ENCODE measurements at regions not wholly inside any gene's neighbourhood (a gene's known extent, or its start where the extent isn't known, plus 50 kb on each side); places are given as distances from the start of the nearest gene placed in this dataset.

DNA sequence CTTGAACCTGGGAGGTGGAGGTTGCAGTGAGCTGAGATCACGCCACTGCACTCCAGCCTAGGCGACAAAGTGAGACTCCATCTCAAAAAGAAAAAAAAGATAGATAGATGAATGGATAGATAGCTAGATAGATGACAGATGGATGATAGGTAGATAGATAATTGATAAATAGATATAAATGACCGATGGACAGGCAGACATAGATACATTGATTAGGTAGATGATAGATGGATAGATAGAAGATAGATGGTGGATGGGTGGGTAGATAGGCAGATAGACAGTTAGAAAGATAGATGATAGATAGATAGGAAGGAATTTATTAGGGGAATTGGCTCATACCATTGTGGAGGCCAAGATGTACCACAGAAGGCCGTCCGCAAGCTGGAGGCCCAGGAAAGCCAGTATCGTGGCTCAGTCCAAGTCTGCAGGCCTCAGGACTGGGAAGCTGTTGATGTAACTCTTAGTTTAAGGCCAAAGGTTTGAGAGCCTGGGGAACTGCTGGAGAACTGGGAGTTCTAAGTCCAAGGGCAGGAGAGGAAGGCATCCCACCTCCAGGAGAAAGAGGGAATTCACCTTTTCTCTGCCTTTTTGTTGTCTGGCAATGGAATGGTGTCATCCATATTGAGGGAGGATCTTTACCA is 156.1 kb downstream of the SEC14L1 start:
- ChIA-PET POLR2A (ENCODE audit: unreplicated experiment) (no interaction called here), CTCF (no interaction called here)
- H3K9me3 ChIP-seq (ENCODE audit: low read length): no peaks in the 10 kb centered on the region
- no peaks in the 10 kb centered on the region for H3K9me2 ChIP-seq (replicated peaks; ENCODE audit: low read length)
- H3K27me3 ChIP-seq (ENCODE audit: low read length): no peaks in the 10 kb centered on the region
- no peaks in the 10 kb centered on the region for H3F3A ChIP-seq (ENCODE audit: low read length, unreplicated experiment)
- ATAC-seq (no peak), DNase-seq (no peak)
- H2AFZ ChIP-seq (ENCODE audit: low read length): no peak overlapping the region
- intact Hi-C loops (cut with micrococcal nuclease): no loop called here
- peaks cover 97% of the 10 kb centered on the region for H3K79me2 ChIP-seq (ENCODE audit: low read length)
- no peak overlapping the region for H3K27ac ChIP-seq (ENCODE audit: low read length)
- no peak overlapping the region for H3K9ac ChIP-seq (ENCODE audit: low read length)
- H4K20me1 ChIP-seq (ENCODE audit: low read length): peaks cover 79% of the 10 kb centered on the region
- H3K4me3 ChIP-seq (ENCODE audit: low read length): no peak overlapping the region
- peaks cover 69% of the 10 kb centered on the region for H3K36me3 ChIP-seq (ENCODE audit: low read depth, low read length)
- no peak for TF ChIP-seq EZH2phosphoT487 (IDR thresholded peaks at IDR 0.05; ENCODE audit: borderline replicate concordance, low read length)
- TF ChIP-seq, protein P1, sequence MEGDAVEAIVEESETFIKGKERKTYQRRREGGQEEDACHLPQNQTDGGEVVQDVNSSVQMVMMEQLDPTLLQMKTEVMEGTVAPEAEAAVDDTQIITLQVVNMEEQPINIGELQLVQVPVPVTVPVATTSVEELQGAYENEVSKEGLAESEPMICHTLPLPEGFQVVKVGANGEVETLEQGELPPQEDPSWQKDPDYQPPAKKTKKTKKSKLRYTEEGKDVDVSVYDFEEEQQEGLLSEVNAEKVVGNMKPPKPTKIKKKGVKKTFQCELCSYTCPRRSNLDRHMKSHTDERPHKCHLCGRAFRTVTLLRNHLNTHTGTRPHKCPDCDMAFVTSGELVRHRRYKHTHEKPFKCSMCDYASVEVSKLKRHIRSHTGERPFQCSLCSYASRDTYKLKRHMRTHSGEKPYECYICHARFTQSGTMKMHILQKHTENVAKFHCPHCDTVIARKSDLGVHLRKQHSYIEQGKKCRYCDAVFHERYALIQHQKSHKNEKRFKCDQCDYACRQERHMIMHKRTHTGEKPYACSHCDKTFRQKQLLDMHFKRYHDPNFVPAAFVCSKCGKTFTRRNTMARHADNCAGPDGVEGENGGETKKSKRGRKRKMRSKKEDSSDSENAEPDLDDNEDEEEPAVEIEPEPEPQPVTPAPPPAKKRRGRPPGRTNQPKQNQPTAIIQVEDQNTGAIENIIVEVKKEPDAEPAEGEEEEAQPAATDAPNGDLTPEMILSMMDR (conservative IDR thresholded peaks at IDR 0.05; ENCODE audit: low read depth, low read length): no peak
- TF ChIP-seq EZH2 (IDR thresholded peaks at IDR 0.05; ENCODE audit: low read length, unreplicated experiment): no peak
- no TSS peak for BruUV-seq (replicated peaks)
- no peak overlapping the region for H3K4me2 ChIP-seq (ENCODE audit: low read length)
- H3K4me1 ChIP-seq (ENCODE audit: insufficient read depth, low read length): 0 out of 2 replicates have a peak, but pooled peaks cover 1% of the 10 kb centered on the region

GRCh38 chr17:77297693-77298666 is 157.2 kb downstream of the SEC14L1 start:
- Histone ChIP-seq H3K36me3 (ENCODE audit: low read depth, low read length) (peaks cover 69% of the 10 kb centered on the region), H3K4me3 (ENCODE audit: low read length) (no peak overlapping the region), H3K27ac (ENCODE audit: low read length) (no peak overlapping the region), H4K20me1 (ENCODE audit: low read length) (peaks cover 72% of the 10 kb centered on the region), H3K79me2 (ENCODE audit: low read length) (peaks cover 97% of the 10 kb centered on the region), H3K9me3 (ENCODE audit: low read length) (no peaks in the 10 kb centered on the region), H3F3A (ENCODE audit: low read length, unreplicated experiment) (no peaks in the 10 kb centered on the region), H3K9me2 (replicated peaks; ENCODE audit: low read length) (no peaks in the 10 kb centered on the region), H3K27me3 (ENCODE audit: low read length) (no peaks in the 10 kb centered on the region), H3K4me1 (ENCODE audit: insufficient read depth, low read length) (peaks cover 8% of the 10 kb centered on the region), H3K9ac (ENCODE audit: low read length) (no peak overlapping the region), H2AFZ (ENCODE audit: low read length) (no peak overlapping the region), H3K4me2 (ENCODE audit: low read length) (no peak overlapping the region)
- DNase-seq (no peak), ATAC-seq (no peak)
- intact Hi-C loops (cut with micrococcal nuclease): no loop called here
- no TSS peak for BruUV-seq (replicated peaks)
- TF ChIP-seq EZH2 (IDR thresholded peaks at IDR 0.05; ENCODE audit: low read length, unreplicated experiment) (no peak), EZH2phosphoT487 (IDR thresholded peaks at IDR 0.05; ENCODE audit: borderline replicate concordance, low read length) (no peak)
- TF ChIP-seq, protein P1 (conservative IDR thresholded peaks at IDR 0.05; ENCODE audit: low read depth, low read length): no peak
- ChIA-PET CTCF (no interaction called here), POLR2A (ENCODE audit: unreplicated experiment) (interaction anchor here (0.7 kb wide), 1 partner anchor 9 kb away, joined by 7 read pairs; no protein-coding TSS in a partner anchor)

Measured in PC-3 (cell line).